ENCODE measurements at regions not wholly inside any gene's neighbourhood (a gene's known extent, or its start where the extent isn't known, plus 50 kb on each side); places are given as distances from the start of the nearest gene placed in this dataset.

- no peak for TF ChIP-seq CTCF (IDR thresholded peaks at IDR 0.05)
- no peak for TF ChIP-seq POLR2A (IDR thresholded peaks at IDR 0.05)
- no peak for TF ChIP-seq EP300 (IDR thresholded peaks at IDR 0.05)
Measured at GRCh38 chr3:34938784-34939183, 700.5 kb upstream of the ARPP21 start.

Data from tibial nerve (tissue), 4 donors.